ENCODE measurements at regions not wholly inside any gene's neighbourhood (a gene's known extent, or its start where the extent isn't known, plus 50 kb on each side); places are given as distances from the start of the nearest gene placed in this dataset.
"Not testable (repeated sequence)": the region's sequence is repeated elsewhere in the genome, so short reads cannot be mapped to it uniquely, and the experiment has no call there.

- DNase-seq: no peak
Measured at GRCh38 chr3:117809186-117810081, 1099.9 kb downstream of the TUSC7 start.

- DNase-seq: no peak
Measured at GRCh38 chr3:117811786-117812185, 1102.2 kb downstream of the TUSC7 start.

GRCh38 chr3:117814975-117815374 is 1105.4 kb downstream of the TUSC7 start:
- no peak for DNase-seq

GRCh38 chr3:117817103-117817502 is 1107.5 kb downstream of the TUSC7 start:
- DNase-seq: no peak

- DNase-seq: no peak
Measured at GRCh38 chr3:117818592-117818991, 1109.0 kb downstream of the TUSC7 start.

GRCh38 chr3:117820658-117821299 is 1111.2 kb downstream of the TUSC7 start:
- no peak for DNase-seq

GRCh38 chr3:117822416-117822815 is 1112.8 kb downstream of the TUSC7 start:
- DNase-seq: no peak

- no peak for DNase-seq
Measured at GRCh38 chr3:117836296-117836695, 1126.7 kb downstream of the TUSC7 start.

- DNase-seq: no peak
Measured at GRCh38 chr3:117837391-117837790, 1127.8 kb downstream of the TUSC7 start.

- peak; percentile 50 for DNase-seq
Measured at GRCh38 chr3:117842086-117842485, 1132.5 kb downstream of the TUSC7 start.

GRCh38 chr3:117843356-117843755 is 1133.8 kb downstream of the TUSC7 start:
- no peak for DNase-seq

- no peak for DNase-seq
Measured at GRCh38 chr3:117844676-117845075, 1135.1 kb downstream of the TUSC7 start.

- DNase-seq: no peak
Measured at GRCh38 chr3:117846238-117846637, 1136.7 kb downstream of the TUSC7 start.

GRCh38 chr3:117848606-117849005 is 1139.0 kb downstream of the TUSC7 start:
- DNase-seq: no peak

GRCh38 chr3:117853923-117854668 is 1144.5 kb downstream of the TUSC7 start:
- DNase-seq: peak; percentile 60

- DNase-seq: no peak
Measured at GRCh38 chr3:117856354-117856753, 1146.8 kb downstream of the TUSC7 start.

- DNase-seq: no peak
Measured at GRCh38 chr3:117863146-117863545, 1153.6 kb downstream of the TUSC7 start.

- no peak for DNase-seq
Measured at GRCh38 chr3:117865338-117865737, 1155.8 kb downstream of the TUSC7 start.

- no peak for DNase-seq
Measured at GRCh38 chr3:117868766-117869165, 1159.2 kb downstream of the TUSC7 start.

GRCh38 chr3:117871934-117872333 is 1162.4 kb downstream of the TUSC7 start:
- DNase-seq: no peak

GRCh38 chr3:117872594-117873248 is 1161.9 kb downstream of the IGSF11 start:
- not testable (repeated sequence) for DNase-seq

- DNase-seq: no peak
Measured at GRCh38 chr3:117873249-117873600, 1161.4 kb downstream of the IGSF11 start.

Data from NCI-H2029 (cell line).